GM23338 (cell line): ENCODE measurements at regions not wholly inside any gene's neighbourhood (a gene's known extent, or its start where the extent isn't known, plus 50 kb on each side); places are given as distances from the start of the nearest gene placed in this dataset. TPM values are rescaled to one million over a fixed set of nuclear protein-coding genes. Genes with fewer than 3 reads are reported as not detected.

ENCODE experiments used
- CTCF ChIP-seq, 2 experiments: fragments of 200-600 bp in 1 of 2; sonication (generic) in 1 of 2; conservative IDR thresholded peaks; 2 replicates each; pipeline versions ENCODE4 v1.5.1 to v1.6.1; 2016 to 2017; ENCODE audit warnings: antibody characterized with exemption in 2 of 2, low read depth in 2 of 2, mild to moderate bottlenecking in 2 of 2, moderate library complexity in 1 of 2
- EZH2phosphoT487 ChIP-seq: fragments of 200-600 bp; sonication (generic); IDR thresholded peaks from one replicate; pipeline ENCODE4 v1.8.1; 2018; ENCODE audit warnings: antibody characterized with exemption; ENCODE audit not compliant: unreplicated experiment
- NANOG ChIP-seq: IDR thresholded peaks from 2 replicates; pipeline ENCODE4 v1.6.1; 2016; ENCODE audit warnings: antibody characterized with exemption, borderline replicate concordance
- STAT1 ChIP-seq: IDR thresholded peaks from one replicate; pipeline ENCODE4 v1.6.1; 2016; ENCODE audit warnings: antibody characterized with exemption; ENCODE audit not compliant: unreplicated experiment
- ZNF114 ChIP-seq: fragments of 250-450 bp; sonication (Bioruptor Pico); IDR thresholded peaks from 2 replicates; pipeline ENCODE4 v1.5.0; 2020; ENCODE audit warnings: mild to moderate bottlenecking, moderate library complexity
- ZNF331 ChIP-seq: fragments of 250-450 bp; sonication (Bioruptor Pico); IDR thresholded peaks from 2 replicates; pipeline ENCODE4 v1.5.0; 2020; ENCODE audit warnings: low read depth, mild to moderate bottlenecking, moderate library complexity
- ZNF462 ChIP-seq: fragments of 250-450 bp; sonication (Bioruptor Pico); IDR thresholded peaks from 2 replicates; pipeline ENCODE4 v1.5.0; 2020; ENCODE audit warnings: mild to moderate bottlenecking, moderate library complexity
- small RNA-seq: library from RNA; depleted of rRNA; stranded (forward); fragments of <200 nt; gene quantifications from one replicate; pipeline ENCODE3, GENCODE V24; 2014; ENCODE audit warnings: low replicate concordance

DNA sequence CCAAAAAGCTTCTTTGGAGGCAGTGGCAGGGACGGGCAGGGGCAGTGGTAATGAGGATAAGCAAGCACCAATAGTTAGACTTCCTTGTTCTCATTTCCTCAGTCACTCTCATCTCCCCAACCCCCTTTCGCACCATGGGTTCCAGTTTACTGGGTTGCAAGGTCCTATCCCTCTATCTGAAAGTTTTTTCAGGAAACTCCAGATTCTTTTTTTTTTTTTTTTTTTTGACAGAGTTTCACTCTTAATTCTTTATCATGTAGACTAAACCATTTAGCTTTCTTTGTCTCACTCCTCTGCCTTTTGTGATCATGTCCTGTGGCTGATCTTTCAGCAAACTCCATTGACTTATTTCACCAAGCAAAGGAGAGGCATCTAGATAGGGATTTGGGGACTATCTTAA, 51.4 kb upstream of the GMDS start (continued):
- TF ChIP-seq ZNF462 = peak; percentile 44; the same call in 1 of the 2 replicates
- no peak for TF ChIP-seq ZNF331
- no peak for TF ChIP-seq CTCF (conservative IDR thresholded peaks at IDR 0.05; ENCODE audit: low read depth in 2 of 2)
- 0 out of 2 replicates have a peak, but pooled peaks have one; percentile 37 for TF ChIP-seq NANOG
- TF ChIP-seq ZNF114 (CRISPR knock-in tag) = no peak
- no peak for TF ChIP-seq EZH2phosphoT487
- TF ChIP-seq STAT1 = no peak

Small RNAs in the stretch of these regions (small RNA-seq; reads per million reads assigned to genes)
- gene HMGN2P28 = not detected
